ENCODE measurements at regions not wholly inside any gene's neighbourhood (a gene's known extent, or its start where the extent isn't known, plus 50 kb on each side); places are given as distances from the start of the nearest gene placed in this dataset.

DNA sequence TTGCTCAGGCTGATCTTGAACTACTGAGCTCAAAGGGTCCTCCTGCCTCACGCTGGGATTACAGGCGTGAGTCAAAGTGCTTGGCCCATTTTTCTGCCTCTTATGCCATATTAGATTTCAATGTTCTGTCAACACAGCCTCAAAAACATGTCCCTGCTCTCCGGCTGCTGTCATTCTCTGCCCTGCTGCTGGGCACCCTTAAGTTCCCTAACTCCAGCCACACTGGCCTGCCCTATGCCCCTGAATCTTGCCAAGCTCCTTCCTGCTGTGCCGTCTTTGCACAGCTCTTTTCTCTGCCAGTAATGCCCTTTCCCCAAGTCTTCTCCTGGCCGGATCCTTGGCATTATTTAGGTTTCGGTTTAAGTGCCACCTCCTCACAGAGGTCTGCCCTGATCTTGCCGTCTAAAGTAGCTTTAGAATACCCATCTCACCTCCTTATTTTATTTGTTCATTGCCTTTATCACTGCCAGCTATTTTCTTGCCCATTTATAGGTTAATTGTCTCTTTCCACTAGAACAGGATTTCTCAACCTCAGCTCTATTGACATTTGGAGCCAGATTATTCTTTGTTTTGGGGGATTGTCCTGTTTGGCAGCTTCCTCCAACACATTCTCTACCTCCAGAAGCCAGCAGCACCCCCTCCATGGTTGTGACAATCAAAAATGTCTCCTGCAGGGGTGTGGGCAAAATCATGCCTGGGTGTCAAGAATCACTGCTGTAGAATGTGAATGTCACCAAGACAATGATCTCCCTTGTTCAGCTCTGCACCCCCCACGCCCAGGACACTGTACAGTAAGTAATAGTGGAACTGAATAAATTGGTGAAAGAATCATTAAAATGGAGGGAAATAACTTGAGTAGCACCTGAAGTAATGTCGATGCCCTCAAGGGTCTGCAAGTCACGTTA, 168.2 kb downstream of the CYLD start:
- ChIA-PET CTCF (no interaction called here), POLR2A (ENCODE audit: unreplicated experiment) (no interaction called here)
- no peak overlapping the region; the same call in 1 of the 2 replicates for H3K4me2 ChIP-seq (ENCODE audit: low read depth, low read length)
- H4K20me1 ChIP-seq (ENCODE audit: insufficient read depth, low read length): no peaks in the 10 kb centered on the region
- no peaks in the 10 kb centered on the region for H3K79me1 ChIP-seq (ENCODE audit: low read depth in 1 of 2, low read length in 2 of 2)
- H3K9me3 ChIP-seq (ENCODE audit: control insufficient read depth, insufficient read depth, low read length): no peaks in the 10 kb centered on the region
- H3K36me3 ChIP-seq (ENCODE audit: control insufficient read depth, insufficient read depth, low read length): no peaks in the 10 kb centered on the region
- H3K27me3 ChIP-seq (ENCODE audit: control insufficient read depth, insufficient read depth, low read length): peaks cover 5% of the 10 kb centered on the region
- H3K18ac ChIP-seq (ENCODE audit: low read depth, low read length): no peak overlapping the region
- intact Hi-C loops (cut with micrococcal nuclease) (no loop called here), dilution Hi-C loops (cut with HindIII; ENCODE audit: low sequenced_read_pairs, unreplicated experiment) (no loop called here), in situ Hi-C loops (cut with MboI; ENCODE audit: low sequenced_read_pairs) (no loop called here)
- no peak overlapping the region for H3K4me3 ChIP-seq (ENCODE audit: insufficient read depth, low read depth, low read length)
- no peaks in the 10 kb centered on the region for H3K9me1 ChIP-seq (ENCODE audit: insufficient read depth, low read length)
- H3K4me1 ChIP-seq (ENCODE audit: control insufficient read depth, insufficient read depth, low read length): no peaks in the 10 kb centered on the region
- no peak overlapping the region for H4K5ac ChIP-seq (ENCODE audit: low read depth, low read length)
- H2BK20ac ChIP-seq (ENCODE audit: low read depth, low read length): no peak overlapping the region
- H3K9ac ChIP-seq (ENCODE audit: low read depth, low read length): no peak overlapping the region
- no peak overlapping the region for H2BK15ac ChIP-seq (ENCODE audit: low read depth, low read length)
- ATAC-seq (ENCODE audit: low read depth): no peak
- no peak overlapping the region for H2AK5ac ChIP-seq (ENCODE audit: low read depth, low read length)
- H3K14ac ChIP-seq (replicated peaks; ENCODE audit: low read depth, low read length): no peak overlapping the region
- no peak overlapping the region for H3K4ac ChIP-seq (ENCODE audit: low read depth, low read length)
- no peak overlapping the region for H2AK9ac ChIP-seq (replicated peaks; ENCODE audit: low read depth, low read length, poor library complexity)
- H2BK120ac ChIP-seq (ENCODE audit: low read depth, low read length): no peak overlapping the region
- no peak overlapping the region for H2BK5ac ChIP-seq (ENCODE audit: low read depth, low read length, poor library complexity, severe bottlenecking)
- 24% methylated on average over 3 of the region's 10 CpGs; no CpG with 5 or more reads in 1 of the 2 experiments for WGBS, 2 experiments (ENCODE audit: extremely low coverage in 2 of 2, insufficient read length in 1 of 2)
- no peak overlapping the region for H3K23ac ChIP-seq (ENCODE audit: low read depth, low read length)
- no peak overlapping the region for H3K27ac ChIP-seq (ENCODE audit: insufficient read depth, low read length)
- H2AFZ ChIP-seq (replicated peaks; ENCODE audit: low read length, poor library complexity): no peak overlapping the region
- H3K56ac ChIP-seq (ENCODE audit: extremely low read depth, insufficient read depth, low read length): no peak overlapping the region
- no peak overlapping the region for H4K91ac ChIP-seq (ENCODE audit: insufficient read depth, low read depth, low read length)
- H4K8ac ChIP-seq (ENCODE audit: low read depth in 2 of 2, low read length in 2 of 2): no peak overlapping the region
- no peak for DNase-seq
- no TSS peak for BruUV-seq (replicated peaks)
- TF ChIP-seq MXI1 (IDR thresholded peaks at IDR 0.05; ENCODE audit: borderline replicate concordance, low read depth, low read length): no peak
- TF ChIP-seq MAZ (IDR thresholded peaks at IDR 0.05; ENCODE audit: borderline replicate concordance, low read depth, low read length): no peak
- TF ChIP-seq FOS (IDR thresholded peaks at IDR 0.05; ENCODE audit: low read depth, low read length): no peak
- no peak for TF ChIP-seq CEBPB (IDR thresholded peaks at IDR 0.05; ENCODE audit: low read depth, low read length)
- no peak for TF ChIP-seq USF2 (IDR thresholded peaks at IDR 0.05; ENCODE audit: low read depth, low read length)
- no peak for TF ChIP-seq RCOR1 (IDR thresholded peaks at IDR 0.05; ENCODE audit: insufficient replicate concordance, low read length)
- no peak for TF ChIP-seq NFE2L2 (IDR thresholded peaks at IDR 0.05; ENCODE audit: low read depth, low read length)
- TF ChIP-seq MAFK (IDR thresholded peaks at IDR 0.05; ENCODE audit: low read depth, low read length): no peak
- TF ChIP-seq BHLHE40 (IDR thresholded peaks at IDR 0.05; ENCODE audit: low read depth, low read length): no peak
- TF ChIP-seq, protein P1, sequence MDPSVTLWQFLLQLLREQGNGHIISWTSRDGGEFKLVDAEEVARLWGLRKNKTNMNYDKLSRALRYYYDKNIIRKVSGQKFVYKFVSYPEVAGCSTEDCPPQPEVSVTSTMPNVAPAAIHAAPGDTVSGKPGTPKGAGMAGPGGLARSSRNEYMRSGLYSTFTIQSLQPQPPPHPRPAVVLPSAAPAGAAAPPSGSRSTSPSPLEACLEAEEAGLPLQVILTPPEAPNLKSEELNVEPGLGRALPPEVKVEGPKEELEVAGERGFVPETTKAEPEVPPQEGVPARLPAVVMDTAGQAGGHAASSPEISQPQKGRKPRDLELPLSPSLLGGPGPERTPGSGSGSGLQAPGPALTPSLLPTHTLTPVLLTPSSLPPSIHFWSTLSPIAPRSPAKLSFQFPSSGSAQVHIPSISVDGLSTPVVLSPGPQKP (IDR thresholded peaks at IDR 0.05; ENCODE audit: borderline replicate concordance, low read depth, low read length): no peak
- TF ChIP-seq RFX5 (IDR thresholded peaks at IDR 0.05; ENCODE audit: low read depth, low read length): no peak
- no peak for TF ChIP-seq SMC3 (IDR thresholded peaks at IDR 0.05; ENCODE audit: low read depth, low read length)
- no peak for TF ChIP-seq RAD21 (IDR thresholded peaks at IDR 0.05; ENCODE audit: low read length)
- TF ChIP-seq, protein P2, sequence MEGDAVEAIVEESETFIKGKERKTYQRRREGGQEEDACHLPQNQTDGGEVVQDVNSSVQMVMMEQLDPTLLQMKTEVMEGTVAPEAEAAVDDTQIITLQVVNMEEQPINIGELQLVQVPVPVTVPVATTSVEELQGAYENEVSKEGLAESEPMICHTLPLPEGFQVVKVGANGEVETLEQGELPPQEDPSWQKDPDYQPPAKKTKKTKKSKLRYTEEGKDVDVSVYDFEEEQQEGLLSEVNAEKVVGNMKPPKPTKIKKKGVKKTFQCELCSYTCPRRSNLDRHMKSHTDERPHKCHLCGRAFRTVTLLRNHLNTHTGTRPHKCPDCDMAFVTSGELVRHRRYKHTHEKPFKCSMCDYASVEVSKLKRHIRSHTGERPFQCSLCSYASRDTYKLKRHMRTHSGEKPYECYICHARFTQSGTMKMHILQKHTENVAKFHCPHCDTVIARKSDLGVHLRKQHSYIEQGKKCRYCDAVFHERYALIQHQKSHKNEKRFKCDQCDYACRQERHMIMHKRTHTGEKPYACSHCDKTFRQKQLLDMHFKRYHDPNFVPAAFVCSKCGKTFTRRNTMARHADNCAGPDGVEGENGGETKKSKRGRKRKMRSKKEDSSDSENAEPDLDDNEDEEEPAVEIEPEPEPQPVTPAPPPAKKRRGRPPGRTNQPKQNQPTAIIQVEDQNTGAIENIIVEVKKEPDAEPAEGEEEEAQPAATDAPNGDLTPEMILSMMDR (conservative IDR thresholded peaks at IDR 0.05; ENCODE audit: low read depth, low read length): no peak
- no peak for TF ChIP-seq POLR2A (IDR thresholded peaks at IDR 0.05; ENCODE audit: low read depth, low read length)

All from IMR-90 (cell line).